ENCODE measurements at regions not wholly inside any gene's neighbourhood (a gene's known extent, or its start where the extent isn't known, plus 50 kb on each side); places are given as distances from the start of the nearest gene placed in this dataset.

- TF ChIP-seq NFATC4 (CRISPR knock-in tag; IDR thresholded peaks at IDR 0.05) = no peak
- no peak for TF ChIP-seq FOXP1 (CRISPR knock-in tag; IDR thresholded peaks at IDR 0.05; ENCODE audit: borderline replicate concordance)
- no peak for TF ChIP-seq GABPB1 (CRISPR knock-in tag; IDR thresholded peaks at IDR 0.05)
Measured at GRCh38 chr5:117657541-117657940, 1082.9 kb upstream of the SEMA6A start.
